ENCODE measurements at regions not wholly inside any gene's neighbourhood (a gene's known extent, or its start where the extent isn't known, plus 50 kb on each side); places are given as distances from the start of the nearest gene placed in this dataset.

DNA sequence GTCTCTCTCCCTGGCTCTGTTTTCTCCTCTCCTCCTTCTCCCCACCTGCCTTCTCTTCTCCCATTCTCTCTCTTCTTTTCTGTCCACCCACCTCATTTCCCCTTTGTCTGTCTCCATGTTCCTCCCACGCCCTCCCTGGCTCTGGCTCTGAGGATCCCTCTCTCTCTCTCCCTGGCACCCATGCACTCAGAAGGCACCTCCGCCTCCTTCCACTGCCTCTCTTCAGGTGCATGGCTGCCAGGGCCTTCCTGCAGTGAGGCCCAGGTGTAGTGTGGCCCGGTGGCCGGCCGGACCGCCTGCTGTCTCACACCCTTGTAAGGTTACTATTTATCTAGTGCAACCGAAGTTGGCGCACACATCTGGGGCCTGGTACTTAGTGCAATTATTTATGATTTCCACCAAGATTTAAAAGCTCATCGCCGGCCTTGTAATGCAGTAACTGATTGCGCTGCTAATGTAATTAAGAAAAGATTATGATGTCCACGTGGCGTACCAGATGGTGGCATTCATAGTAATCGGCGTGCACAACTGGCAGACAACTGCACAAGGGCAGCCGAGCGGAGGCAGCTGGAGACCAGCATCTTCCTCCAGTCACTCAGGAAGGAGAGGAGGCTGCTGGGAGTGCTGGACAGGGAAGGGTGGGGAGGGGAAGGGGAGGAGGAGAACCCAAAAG, 50.4 kb upstream of the MVB12B start:
- intact Hi-C loops (cut with DNase I), result no loop called here
- no peak for DNase-seq
- ATAC-seq, result no peak
- H3K27ac ChIP-seq, result no peak overlapping the region
- no peaks in the 10 kb centered on the region for H3K36me3 ChIP-seq
- TF ChIP-seq, protein P1, sequence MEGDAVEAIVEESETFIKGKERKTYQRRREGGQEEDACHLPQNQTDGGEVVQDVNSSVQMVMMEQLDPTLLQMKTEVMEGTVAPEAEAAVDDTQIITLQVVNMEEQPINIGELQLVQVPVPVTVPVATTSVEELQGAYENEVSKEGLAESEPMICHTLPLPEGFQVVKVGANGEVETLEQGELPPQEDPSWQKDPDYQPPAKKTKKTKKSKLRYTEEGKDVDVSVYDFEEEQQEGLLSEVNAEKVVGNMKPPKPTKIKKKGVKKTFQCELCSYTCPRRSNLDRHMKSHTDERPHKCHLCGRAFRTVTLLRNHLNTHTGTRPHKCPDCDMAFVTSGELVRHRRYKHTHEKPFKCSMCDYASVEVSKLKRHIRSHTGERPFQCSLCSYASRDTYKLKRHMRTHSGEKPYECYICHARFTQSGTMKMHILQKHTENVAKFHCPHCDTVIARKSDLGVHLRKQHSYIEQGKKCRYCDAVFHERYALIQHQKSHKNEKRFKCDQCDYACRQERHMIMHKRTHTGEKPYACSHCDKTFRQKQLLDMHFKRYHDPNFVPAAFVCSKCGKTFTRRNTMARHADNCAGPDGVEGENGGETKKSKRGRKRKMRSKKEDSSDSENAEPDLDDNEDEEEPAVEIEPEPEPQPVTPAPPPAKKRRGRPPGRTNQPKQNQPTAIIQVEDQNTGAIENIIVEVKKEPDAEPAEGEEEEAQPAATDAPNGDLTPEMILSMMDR (IDR thresholded peaks at IDR 0.05), result no peak
- peaks cover 0 to 5% of the 10 kb centered on the region in 2 donors for H3K9me3 ChIP-seq
- no peak overlapping the region for H3K4me3 ChIP-seq
- no peaks in the 10 kb centered on the region for H3K27me3 ChIP-seq
- H3K4me1 ChIP-seq, result no peaks in the 10 kb centered on the region

Data from left lung (tissue), 4 donors.